NCI-H1694 treated with DMSO at 0.1 percent for 48 hours (cell line): ENCODE measurements at regions not wholly inside any gene's neighbourhood (a gene's known extent, or its start where the extent isn't known, plus 50 kb on each side); places are given as distances from the start of the nearest gene placed in this dataset.
"Not testable (repeated sequence)": the region's sequence is repeated elsewhere in the genome, so short reads cannot be mapped to it uniquely, and the experiment has no call there.

Source experiments
- DNase-seq: peaks from one replicate; lab custom pipeline; 2025; lab: John Stamatoyannopoulos, UW

- no peak for DNase-seq
Measured at GRCh38 chr1:168420177-168420576, 123.6 kb downstream of the XCL2 start.

- no peak for DNase-seq
Measured at GRCh38 chr1:168419736-168420135, 124.1 kb downstream of the XCL2 start.

GRCh38 chr1:168416220-168416619 lies 127.6 kb downstream of the XCL2 start:
- no peak for DNase-seq

- no peak for DNase-seq
Measured at GRCh38 chr1:168414914-168415313, 128.9 kb downstream of the XCL2 start.

DNA sequence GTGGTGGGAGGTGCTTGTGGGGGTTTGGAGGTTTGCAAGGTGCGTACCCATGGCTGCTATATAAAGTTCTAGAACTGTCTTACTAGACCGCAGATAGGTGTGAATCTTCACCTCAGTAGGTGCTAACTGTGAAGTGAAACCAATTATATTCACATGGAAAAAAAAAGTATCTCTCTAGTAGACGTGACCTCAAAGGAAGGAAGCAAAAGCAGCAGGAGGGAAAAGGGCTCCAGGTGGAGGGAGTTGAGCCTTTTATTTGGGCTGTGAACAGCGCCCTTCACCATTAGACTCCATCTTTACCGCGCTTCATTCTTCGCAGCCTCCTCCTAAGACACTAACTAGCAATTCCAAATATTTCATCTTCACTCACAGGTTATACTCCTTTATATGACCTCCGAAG lies 129.8 kb downstream of the TBX19 start:
- no peak for DNase-seq

DNA sequence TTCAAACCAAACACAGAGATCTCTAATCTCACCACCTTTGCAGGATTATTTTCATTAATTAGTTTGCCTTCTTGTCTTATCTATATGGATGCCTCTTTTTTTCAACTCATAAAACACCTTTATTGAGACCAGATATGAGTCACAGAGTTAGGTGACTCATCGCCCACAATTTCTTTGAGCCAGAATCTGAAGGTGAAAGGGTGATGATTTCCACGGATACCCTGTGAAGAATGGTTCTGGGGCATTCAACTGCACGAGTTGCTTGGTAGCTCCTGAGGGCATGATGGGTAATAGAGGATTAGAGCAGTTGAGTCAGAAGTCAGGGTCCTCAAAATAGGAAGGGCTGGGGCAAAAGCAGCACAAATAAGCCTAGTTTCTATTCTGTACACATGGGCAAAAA lies 128.2 kb downstream of the TBX19 start:
- no peak for DNase-seq

DNA sequence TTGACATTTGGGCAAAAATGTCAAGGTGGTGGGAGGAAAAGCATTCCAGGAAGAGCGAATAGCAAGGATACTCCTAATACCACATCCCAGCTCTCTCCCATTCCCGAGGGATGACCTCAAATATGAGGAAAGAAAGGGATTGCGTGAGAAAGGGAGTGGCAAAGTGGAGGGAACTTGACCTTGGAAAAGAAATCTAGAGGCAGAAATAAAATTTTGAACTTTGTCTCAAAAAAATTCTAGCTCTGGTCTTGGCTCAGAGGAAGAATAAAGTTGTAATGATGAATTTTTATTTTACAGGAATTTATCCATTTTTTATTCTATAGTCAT lies 127.8 kb downstream of the TBX19 start:
- no peak for DNase-seq

- no peak for DNase-seq
Measured at GRCh38 chr1:168407832-168408538, 127.3 kb downstream of the TBX19 start.

- DNase-seq = no peak
Measured at GRCh38 chr1:168405906-168406549, 125.4 kb downstream of the TBX19 start.

DNA sequence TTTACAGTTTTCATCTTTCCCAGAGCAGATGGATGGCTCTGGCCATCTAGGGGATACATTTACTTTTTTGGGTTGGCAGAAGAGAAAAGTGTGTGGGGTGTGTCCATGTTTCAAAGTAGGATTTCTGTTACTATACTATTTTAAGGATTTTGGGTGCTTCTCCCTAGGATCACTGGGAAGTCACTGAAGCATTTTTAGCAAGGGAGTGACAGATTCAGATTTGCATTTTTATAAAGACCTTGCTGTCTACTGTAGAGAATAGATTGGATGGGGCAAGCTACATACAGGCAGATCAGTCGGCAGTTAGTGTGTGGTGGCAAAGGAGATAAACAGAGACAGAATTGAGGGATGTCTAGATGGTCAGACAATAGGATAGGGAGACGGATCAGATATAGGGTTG lies 122.5 kb downstream of the TBX19 start:
- DNase-seq = no peak

GRCh38 chr1:168402466-168402865 lies 121.8 kb downstream of the TBX19 start:
- DNase-seq = not testable (repeated sequence)

DNA sequence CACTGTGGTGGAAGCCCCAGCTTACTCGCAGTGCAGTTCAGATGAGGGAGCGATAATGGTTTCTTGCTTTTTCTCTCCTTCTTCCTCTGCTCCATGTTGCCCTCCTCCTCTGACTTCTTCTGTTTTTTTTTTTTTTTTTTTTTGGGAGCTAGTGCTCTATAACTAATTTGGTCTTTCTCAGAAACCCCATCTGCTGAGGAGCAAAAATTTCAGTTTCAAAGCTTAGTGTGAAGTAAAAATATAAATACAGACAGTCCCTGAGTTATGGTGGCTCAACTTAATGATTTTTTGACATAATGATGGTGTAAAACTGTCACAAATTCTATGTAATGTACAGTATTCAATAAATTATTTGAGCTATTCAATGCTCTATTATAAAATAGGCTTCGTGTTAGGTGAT lies 120.7 kb downstream of the TBX19 start:
- DNase-seq = no peak

GRCh38 chr1:168400139-168400538 lies 119.5 kb downstream of the TBX19 start:
- DNase-seq = no peak

GRCh38 chr1:168397806-168398205 lies 117.1 kb downstream of the TBX19 start:
- no peak for DNase-seq

- DNase-seq = no peak
Measured at GRCh38 chr1:168396940-168397684, 116.4 kb downstream of the TBX19 start.

DNA sequence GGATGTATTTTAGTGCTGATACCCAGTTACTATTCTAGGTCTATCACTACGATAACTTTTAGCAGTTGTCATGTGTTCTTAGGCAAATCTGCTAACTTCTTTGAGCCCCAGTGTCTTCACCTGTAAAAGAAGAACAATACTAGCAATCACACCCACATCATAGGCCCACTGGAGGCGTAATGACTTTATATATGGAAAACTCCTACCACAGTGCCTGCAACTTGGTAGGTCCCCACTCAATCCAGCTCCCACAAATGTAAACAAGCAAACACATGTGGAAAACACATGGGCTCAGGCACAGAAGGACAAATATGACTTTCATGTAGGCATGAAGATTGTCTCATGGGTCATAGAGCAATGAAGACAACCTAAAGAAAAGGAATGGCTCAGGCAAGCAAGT lies 115.8 kb downstream of the TBX19 start:
- DNase-seq = no peak

DNA sequence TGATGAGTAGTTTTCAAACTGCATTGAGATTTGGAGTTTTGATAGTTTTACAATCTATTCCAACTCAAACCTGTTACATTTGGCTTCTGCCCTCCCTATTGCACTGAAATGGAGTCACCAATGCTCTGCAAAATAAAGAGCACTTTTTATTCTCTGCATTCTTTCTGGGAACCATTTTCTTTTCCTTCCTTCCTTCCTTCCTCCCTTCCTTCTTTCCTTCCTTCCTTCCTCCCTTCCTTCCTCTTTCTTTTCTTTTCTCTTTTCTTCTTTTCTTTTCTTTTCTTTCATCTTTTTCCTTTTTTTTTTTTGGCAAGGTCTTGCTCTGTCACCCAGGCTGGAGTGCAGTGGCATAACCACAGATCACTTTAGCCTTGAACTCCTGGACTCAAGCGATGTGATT lies 114.2 kb downstream of the TBX19 start:
- no peak for DNase-seq

GRCh38 chr1:168392958-168393549 lies 112.4 kb downstream of the TBX19 start:
- DNase-seq = peak; percentile 26

DNA sequence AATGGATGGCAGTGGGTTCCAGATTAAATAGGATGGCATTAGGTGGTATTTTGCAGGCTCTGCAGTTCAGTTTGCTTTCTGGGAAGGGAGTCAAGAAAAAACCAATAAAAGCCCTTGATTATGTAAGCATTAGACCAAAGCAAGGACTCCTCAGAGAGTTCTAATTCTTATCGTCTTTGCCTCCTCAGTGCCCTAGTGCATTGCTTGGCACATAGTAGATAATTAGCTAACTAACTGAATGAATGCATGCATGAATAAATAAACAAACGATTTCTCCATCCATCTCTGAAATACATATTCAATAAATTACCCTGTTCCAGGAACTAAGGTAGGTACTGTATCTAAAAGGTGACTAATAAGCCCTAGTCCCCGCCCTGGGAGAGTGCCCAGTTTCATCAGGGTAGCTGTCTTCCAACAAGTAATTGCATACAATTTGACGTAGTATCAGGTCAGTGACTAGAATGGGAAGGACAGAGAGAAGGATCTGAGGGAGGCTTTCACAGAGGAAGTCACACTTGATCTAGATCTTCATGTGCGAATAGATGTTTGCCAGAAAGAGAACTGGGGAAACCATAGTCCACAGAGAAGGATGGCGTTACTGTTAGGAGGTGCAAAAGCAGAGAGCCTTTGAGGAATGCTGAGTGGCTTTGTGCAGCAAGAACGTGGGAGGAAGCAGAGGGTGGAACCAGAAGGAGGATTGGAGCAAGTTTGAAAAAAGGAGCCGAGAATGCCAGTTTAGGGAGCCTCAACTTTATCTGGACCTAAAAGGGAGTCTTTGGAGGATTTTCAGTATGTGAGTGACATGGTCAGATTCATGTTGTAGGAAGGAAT lies 111.4 kb downstream of the TBX19 start:
- no peak for DNase-seq

DNA sequence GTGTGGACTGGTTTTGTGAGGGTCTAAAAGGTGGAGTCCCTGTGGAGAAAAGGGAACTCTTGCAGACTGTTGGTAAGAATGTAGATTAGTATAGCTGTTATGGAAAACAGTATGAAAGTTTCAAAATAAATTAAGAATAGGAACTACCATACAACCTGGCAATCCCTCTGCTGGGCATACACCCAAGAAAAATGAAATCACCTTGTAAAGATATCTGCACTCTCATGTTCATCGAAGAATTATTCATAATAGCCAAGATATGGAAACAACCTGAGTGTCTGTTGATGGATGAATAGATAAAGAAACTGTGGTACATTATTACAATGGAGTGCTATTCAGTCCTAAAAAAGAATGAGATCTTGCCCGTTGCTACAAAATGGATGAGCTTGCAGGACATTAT lies 109.6 kb downstream of the TBX19 start:
- no peak for DNase-seq

DNA sequence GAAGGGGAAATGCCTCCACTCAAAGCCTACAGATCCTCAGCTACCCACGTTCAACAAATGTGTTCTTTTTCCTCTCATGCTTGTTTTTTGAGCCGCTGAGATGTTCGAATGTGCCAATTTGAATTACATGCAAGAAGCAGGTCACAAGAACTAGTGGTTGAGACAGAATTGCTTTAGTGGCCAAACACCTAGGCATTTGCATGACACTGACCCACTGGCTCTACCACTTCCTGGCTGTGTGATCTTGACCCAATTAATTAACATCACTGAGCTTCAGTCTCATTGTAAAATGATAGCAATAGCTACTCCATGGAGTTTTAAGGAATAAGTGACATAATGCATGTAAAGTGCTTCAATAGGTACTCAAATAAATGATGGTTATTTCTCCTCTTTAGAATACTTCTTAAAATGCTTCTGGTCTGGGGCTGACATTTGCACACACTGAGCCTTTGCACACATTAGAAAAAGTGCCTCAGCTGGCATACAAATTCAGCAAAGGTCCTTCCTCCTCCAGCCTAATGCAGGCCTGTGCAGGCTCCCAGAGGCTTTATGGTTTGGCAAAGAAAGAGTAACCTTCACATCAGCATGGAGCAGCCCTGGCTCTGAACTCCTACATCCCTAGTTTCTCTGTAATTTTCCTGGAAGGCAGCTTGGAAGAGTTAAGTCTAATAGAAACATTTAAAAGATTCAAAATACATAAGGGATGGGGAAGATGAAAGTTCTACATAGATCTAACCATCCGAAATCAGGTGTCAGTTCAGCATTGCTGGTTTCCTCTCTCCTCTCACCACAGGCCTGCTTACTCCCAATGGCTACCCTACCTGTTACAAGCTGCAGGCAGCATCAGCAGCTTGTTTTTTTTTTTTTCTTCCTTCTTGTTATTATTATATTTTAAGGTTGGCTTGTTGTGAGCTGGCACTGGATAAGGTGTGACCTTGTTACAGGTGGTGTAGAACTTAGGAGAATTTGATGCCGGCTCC lies 107.4 kb downstream of the TBX19 start:
- DNase-seq = no peak
